ENCODE measurements at regions not wholly inside any gene's neighbourhood (a gene's known extent, or its start where the extent isn't known, plus 50 kb on each side); places are given as distances from the start of the nearest gene placed in this dataset.
"Not testable (repeated sequence)": the region's sequence is repeated elsewhere in the genome, so short reads cannot be mapped to it uniquely, and the experiment has no call there.

DNA sequence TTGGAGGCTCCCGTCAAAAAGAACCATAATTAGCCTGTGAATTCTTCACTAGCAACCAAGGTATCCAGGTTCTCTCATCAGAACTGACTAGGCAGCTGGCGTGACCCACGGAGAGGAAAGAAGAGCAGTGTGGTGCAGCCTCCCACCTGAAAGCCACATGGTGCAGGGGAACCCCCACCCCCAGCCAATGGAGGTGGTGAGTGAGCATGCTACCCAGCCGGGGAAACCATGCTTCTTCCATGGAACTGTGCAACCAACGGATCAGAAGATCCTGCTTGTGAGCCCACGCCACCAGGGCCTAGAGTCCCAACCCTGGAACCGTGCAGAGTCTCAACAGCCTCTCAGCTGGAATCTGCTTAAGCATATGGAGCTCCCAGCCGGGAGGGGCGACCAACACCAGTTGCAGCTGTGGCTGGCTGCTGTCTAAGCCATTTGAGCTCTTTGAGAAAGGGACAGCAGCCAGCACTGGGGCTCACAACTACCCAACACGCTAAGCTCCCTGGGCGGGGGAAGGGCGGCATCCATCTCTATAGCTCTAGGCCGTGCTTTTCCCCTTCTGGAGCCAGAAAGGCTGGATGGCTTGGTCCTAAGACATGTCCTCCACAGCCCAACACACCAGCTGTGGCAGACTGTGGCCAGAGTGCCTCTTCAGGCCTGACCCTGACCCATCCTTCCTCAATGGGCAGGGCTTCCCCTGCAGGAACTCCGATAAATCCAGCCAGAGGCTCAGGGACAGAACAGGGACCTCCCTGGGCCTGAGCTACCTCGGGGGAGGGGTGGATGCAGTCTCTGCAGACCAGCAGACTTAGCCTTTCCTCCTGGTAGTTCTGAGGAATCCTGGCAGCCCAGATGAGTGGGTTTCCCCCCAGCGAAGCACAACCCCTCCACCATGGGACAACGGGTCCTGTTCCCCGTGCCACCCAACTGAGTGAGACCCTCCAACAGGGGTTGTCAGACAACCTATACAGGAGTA is 151.4 kb upstream of the NXPH2 start:
- DNase-seq (ENCODE audit: low spot score): no peak

DNA sequence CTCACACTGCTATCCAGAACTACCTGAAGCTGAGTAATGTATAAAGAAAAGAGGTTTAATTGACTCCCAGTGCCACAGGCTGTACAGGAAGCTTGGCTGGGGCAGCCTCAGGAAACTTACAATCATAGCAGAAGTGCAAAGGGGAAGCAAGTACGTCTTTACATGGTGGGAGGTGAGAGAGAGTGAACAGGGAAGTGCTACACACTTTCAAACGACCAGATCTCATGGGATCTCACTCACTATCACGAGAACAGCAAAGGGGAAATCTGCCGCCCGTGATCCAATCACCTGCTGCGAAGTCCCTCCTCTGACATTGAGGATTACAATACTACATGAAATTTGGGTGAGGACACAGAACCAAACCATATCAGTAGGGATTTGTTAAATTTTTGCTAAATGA is 150.4 kb upstream of the NXPH2 start:
- no peak for DNase-seq (ENCODE audit: low spot score)

DNA sequence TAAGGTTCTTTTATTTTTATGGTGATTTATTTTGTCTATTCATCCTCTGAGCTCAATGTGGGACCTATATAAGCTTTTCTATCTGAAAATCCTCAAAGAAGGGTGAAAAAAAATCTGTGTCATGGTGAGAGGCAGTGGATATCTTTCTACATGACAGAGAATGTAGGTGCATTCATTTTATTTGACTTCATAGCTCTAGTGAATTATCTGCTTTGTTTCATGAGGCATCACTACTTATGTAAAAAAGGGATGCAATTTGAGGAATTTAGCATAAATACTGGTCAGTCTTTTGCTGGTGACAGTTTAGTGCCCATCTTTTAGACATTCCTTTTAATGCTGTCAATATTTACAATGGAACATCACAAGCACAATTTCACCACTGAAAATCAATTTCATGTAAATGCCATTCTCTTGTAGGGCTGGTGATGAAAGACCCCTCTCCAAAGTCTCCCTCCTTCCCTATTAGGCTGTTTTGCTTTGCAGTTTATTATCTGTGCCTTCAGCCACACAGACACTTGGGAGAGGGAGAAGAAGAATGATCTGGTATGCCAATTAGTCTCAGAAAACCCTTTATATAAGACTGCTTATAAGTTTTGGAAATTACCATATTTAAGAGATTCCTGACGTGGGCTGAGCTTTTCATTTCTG is 148.3 kb upstream of the NXPH2 start:
- DNase-seq (ENCODE audit: low spot score): no peak

DNA sequence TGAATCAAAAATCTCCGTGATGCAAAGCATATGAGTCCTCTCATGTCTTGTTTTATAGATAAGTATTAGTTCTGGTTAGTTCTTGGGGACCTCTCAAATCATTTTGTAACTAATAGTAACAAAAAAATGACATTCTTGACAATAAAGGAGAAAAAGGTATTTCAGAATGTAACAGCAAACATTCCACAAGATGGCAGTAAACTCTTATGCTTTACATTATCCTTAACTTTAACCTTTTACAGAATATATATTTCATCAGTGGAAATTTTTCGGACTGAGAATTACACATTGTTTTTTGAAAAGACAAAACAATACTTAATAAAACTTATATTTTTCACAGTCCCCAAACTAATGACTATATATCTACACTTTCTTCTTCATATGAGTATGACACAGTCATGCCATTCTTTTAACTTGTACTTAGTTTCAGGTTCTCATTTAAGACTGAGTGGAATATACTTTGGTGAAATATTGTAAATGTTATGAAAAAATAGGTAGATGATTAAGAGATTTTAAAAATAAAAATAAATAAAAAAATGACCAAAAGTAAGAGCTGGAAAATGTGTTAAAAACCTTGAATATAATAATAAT is 142.9 kb upstream of the NXPH2 start:
- DNase-seq (ENCODE audit: low spot score): peak; percentile 24

DNA sequence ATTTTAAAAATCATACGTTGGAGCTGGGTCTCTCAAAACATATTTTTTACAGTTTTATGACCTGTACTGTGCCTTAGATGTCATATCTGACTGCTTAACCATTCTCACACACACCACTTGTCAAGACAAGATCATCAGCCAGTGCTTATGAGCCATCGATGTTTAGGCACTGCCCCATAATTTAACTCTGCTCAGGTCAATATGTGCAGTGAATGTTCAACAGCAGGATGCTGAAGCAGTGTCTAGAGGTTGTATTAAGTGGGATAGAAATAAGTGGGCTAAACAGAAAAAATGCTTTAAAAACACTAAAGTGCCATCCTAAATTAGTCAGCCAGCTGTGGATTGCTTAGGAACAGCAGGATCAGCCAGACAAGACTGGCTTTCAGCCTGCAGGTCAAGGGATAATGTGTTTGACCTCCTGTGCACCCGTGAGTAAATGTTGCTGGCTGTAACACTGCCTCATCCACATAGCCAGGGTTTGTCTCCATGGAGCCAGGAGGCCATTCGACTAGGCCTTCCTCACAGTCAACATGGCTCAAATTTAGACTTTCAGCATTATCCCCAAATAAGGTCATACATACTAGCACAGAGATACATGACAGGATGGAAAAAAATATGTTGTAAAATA is 139.0 kb upstream of the NXPH2 start:
- DNase-seq (ENCODE audit: low spot score): no peak

DNA sequence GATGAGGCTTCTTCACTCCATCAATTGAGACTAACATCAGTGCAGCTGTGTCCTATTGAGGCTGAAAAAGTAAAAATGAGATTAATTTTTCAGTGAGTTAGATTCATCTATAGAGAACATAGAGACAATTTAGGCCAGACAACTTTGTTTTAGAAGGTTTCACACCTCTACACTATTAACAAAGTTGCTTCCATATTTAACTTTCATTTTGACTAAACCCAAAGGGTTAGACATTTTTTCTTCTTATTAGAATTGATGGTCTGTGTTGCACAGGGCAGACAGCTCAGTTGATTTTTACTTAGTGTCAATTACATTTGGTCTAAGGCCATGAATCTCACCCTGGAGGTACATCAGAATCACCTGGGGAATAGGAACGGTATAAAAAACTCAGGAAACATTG is 130.2 kb upstream of the NXPH2 start:
- DNase-seq (ENCODE audit: low spot score): no peak

DNA sequence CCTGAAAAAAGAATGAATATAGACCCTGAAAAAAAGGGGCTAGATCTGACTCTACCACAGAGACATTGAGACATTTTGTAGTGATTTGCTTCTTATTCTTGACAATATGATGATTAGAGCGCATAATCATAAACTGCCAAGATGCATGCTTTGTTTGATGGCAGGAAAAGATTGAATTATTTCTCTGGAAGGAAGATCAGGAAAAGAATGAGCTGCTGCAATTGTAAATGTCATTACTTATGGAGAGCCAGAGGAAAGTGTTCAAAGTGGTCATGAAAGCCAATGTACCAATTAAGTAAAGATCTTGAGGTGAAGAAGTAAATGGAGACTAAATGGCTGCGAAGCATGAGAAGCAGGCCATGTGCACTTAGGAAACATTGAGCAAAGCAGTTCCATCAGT is 126.4 kb upstream of the NXPH2 start:
- DNase-seq (ENCODE audit: low spot score): no peak

DNA sequence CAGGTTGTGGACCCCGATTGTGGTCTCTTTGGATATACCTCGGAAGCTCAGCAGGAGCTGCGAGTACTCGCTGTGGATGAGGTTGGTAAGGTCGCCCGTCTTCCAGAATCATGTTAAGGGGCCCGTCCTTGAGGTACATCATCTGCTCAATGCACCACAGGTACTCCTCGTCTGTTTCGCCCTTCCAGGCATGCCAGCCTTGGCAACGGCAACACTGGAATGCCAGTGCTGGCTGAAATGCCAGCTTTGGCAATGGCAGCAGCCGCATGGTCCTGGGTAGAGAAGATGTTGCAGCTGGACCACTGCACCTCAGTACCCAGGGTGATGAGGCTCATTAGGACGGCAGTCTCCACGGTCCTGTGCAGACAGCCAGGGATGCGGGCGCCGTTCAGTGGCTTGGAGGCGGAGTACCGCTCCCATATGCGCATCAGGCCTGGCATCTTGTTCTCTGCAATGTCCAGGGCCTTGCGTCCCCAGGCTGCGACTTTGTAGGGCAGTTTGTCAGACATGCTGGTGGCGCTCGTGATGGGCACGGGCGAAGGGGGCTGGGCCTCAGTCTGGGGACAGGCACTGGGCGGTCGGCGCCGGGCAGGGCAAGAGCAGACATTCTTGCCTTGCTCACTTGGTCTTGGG is 122.2 kb upstream of the NXPH2 start:
- DNase-seq (ENCODE audit: low spot score): no peak

DNA sequence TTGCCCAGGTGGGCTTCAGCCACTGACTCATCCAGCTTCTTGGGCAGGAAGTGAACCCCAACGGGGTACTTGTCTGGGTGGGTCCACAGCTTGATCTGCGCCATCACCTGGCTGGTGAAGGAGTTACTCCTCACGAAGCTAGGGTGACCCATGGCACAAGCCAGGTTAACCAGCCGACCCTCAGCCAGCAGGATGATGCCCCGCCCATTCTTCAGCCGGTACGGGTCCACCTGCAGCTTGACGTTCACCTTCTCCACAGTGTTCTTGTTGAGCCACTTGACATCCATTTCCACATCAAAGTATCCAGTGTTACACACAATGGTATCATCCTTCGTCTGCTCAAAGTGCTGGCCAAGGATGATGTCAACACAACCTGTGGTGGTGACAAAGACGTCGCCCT is 121.3 kb upstream of the NXPH2 start:
- no peak for DNase-seq (ENCODE audit: low spot score)

DNA sequence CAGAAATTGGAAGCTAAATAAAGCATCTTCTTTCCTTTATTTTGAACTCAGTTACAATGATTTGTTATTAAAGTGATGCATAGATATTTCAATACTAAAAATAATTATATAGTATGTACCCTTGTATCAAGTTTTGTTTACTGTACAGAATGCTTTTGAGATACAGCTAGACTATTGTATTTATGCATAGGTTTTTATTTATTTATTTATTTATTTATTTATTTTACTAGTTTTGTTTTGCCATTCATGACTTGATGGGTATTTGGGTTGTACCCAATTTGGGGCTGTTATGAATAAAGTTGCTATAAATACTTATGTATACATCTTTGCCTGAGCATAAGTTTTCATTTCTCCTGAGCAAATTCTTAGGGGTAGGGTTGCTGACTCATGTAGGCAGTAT is 118.7 kb upstream of the NXPH2 start:
- no peak for DNase-seq (ENCODE audit: low spot score)

DNA sequence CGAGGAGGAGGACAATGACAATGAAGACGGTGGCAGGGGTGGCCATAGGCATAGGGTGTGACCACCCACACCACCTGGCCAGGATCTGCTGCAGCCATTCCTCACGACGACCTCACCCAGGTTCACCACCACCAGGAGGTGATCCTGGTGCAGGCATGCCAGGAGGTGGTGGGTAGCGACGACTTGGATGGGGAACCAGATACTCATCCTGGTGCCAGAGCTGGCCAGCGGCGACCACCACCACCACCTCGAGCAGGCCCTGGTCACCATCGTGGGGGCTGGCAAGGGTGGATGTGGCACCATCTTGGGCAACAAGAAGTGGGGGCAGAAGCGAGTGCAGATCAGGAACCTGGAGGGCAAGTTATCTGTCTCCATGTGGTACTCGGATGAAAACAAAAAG is 117.1 kb upstream of the NXPH2 start:
- no peak for DNase-seq (ENCODE audit: low spot score)

DNA sequence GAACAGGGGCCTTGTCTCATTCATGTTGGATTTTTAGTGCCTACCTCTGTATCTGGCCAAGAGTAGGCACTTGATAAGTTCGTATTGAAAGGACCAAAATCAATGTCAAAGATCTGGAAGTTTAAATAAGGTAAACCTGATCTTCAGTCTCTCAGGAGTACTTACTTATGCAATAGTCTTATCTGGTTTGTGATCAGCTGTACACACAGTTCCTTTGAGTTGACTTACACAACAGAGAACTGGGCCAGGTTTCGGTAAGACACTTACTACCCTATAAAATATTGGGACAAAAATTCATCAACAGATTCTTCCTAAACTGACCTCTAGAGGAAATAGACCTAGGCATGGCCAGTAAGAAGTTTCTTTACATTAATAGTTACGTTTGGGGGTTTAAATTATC is 113.6 kb upstream of the NXPH2 start:
- no peak for DNase-seq (ENCODE audit: low spot score)

DNA sequence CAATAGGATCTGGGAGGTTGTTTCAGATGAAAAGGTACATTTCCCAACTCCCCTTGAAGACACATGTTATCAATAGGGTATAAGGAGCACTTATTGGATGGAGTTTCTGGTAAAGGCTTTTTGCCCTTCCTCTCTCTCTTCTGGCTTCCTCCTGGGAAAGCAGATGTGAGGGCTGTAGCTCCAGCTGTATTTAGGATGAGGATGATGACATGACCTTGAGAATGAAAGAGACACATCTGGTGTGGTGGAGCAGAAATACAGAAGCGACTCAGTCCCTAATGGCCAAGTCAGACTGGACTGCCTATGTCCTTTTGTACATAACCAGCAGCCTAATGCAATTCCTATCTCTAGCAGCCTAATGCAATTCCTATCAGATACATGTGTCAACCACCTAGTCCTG is 100.9 kb upstream of the NXPH2 start:
- no peak for DNase-seq (ENCODE audit: low spot score)

DNA sequence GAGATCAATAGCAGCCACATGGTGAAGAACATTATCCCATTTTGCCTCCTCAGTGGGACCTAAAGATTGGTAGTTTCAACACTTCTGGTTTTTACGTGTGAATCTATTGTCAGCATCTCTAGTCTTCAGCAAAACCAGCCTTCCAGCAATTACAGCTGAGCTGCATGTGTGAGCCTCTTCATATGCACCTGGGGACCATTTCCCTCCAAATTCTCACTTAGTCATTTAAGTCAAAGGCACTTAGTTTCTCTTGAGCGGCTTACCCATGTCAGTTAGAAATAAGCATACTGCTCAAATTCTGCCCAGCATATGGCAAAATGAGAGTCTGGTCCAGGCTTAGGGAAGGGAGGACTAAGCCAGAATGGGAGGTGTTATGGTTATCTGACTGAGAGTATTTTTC is 99.7 kb upstream of the NXPH2 start:
- no peak for DNase-seq (ENCODE audit: low spot score)

DNA sequence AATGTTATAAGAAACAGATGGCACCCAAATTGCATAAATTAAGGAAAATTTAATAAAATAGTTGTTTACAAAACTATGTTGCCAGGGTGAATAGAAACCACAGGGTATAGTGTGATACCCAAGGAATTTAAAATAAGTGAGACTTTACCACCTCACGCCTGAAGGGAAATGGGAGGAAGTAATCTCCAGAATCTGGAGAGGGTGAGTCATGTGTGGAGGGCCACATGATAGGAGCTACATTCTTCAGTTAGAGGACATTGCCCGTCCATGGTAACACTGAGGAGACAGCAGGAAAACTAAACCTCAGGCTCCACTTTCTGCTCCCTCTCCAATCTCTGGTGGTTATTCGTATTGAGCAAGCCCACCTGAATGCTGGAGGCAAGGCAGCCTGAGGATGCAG is 97.2 kb upstream of the NXPH2 start:
- no peak for DNase-seq (ENCODE audit: low spot score)

DNA sequence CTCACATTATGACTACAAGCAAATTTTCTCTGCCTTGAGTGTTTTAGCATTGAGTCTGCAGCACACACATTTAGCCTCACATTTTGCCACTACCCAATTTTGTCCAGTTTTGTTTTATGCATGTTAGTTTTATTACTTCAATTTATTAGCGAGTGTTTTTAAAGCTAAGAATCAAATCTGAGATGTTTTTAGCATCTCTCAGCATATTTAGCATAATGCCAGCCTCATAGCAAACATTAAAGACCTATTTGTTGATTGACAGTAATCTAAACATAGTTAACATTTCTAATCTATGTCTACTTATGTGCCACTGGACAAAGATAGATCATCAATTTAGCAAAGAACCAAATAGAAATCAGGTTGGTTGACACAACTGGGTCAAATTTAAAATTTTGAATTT is 94.1 kb upstream of the NXPH2 start:
- DNase-seq (ENCODE audit: low spot score): no peak

DNA sequence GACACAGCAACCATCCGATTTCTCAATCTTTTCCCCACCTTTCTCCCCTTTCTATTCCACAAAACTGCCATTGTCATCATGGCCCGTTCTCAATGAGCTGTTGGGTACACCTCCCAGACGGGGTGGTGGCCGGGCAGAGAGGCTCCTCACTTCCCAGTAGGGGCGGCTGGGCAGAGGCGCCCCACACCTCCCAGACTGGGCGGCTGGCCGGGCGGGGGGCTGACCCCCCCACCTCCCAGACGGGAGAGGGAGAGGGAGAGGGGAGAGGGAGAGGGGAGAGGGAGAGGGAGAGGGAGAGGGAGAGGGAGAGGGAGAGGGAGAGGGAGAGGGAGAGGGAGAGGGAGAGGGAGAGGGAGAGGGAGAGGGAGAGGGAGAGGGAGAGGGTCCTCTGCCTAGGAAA is 91.9 kb upstream of the NXPH2 start:
- not testable (repeated sequence) for DNase-seq (ENCODE audit: low spot score)

DNA sequence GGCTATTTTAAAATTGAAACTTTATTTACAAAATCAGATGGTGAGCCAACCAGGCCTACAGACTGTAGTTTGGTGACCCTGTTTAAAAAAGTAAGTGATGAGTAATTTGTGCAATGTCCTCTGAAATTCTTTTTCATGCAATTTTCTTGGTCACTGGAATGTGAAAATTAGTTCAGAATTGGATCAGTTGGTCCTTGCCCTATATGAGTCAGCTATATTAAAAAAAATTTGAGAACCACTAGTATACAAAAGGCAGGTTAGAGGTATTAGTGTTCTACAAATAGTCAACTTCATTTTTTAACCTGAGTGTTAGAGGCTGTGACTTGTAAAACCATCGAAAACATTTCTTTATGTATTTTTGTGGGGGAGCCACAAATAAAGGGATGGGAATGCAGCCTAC is 91.1 kb upstream of the NXPH2 start:
- no peak for DNase-seq (ENCODE audit: low spot score)

DNA sequence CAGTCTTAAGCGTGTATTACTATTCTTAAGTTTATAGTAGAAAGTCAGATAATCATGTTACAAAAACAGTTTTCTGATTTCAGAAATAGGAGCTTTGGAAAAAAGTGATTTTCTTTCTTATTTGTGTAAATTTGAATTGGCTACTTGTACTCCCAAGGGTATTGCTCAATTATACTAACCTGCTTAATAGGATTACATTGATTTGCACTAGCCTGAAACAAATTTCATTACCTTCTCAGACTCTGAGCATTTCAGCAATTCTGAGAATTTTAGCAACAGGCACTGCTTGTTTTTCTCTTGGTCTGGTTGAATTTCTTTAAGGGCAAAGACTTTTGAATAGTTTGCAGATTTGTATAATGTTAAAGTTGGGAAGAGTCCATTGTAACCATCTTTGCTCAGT is 87.2 kb upstream of the NXPH2 start:
- DNase-seq (ENCODE audit: low spot score): no peak

DNA sequence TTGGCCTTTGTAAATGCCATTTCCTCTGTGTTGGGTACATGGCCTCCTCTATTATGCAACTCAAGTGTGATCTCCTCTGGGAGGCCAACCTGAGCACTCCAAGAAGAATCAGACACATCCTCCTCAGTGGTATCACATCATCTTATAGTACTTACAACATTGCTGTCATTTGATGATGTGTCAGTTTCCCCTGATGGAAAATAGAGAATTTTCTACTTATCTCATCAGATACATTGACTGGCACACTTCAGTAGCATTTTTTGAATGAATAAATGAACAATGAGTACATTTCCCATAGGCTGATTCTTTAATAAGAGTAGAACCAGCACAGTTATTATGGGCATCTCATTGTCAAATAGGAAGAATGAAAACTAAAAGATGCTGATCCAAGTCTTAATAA is 86.6 kb upstream of the NXPH2 start:
- no peak for DNase-seq (ENCODE audit: low spot score)

DNA sequence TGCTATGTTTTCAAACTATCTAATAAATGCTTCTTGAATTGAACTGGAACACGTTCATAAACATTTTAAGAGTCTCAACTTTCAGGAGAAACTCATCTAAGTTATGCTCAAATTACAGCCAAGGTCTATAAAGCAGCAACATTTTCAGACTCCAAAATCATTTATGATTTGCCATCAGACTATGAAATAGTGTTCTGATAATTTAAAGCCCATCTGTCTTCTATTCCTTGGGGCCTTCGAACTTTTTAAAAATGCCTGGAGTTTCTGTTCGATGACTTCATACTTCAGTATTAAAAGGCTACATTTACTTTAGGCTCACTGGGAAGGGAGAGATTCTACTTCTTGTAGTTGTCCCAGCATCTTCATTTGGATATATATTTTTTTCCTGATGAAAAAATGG is 73.6 kb upstream of the NXPH2 start:
- no peak for DNase-seq (ENCODE audit: low spot score)

DNA sequence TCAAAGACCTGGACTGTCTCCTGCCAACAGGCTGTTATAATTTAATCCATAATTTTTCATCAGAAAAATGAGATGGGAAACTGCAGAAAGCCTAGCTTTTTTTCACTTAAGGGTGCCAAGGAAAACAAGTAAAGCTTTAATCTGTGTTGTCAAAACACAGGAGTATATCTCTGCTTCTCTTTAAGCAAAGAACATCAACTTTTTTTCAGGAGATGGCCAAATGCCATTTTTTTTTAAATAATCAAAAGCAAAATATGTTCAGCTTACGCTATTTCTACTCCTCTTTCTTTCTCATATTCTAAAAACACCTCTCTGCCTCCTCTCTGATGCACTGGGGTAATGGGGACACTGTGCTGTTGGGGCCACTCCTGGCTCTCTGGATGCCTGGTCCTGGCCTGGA is 73.1 kb upstream of the NXPH2 start:
- DNase-seq (ENCODE audit: low spot score): no peak
